K562 (cell line): ENCODE measurements at regions not wholly inside any gene's neighbourhood (a gene's known extent, or its start where the extent isn't known, plus 50 kb on each side); places are given as distances from the start of the nearest gene placed in this dataset.

Experiments used
- ATAC-seq: fragments of 200-7000 bp; cut with Tn5 transposase; 3 replicates; pipeline ENCODE4 v1.9.1; 2020; ENCODE audit warnings: moderate library complexity
- BruUV-seq: library from RNA; stranded (reverse); fragments of 400-500 nt; replicated peaks from 2 replicates; lab custom pipeline; 2021; lab: Mats Ljungman, UMichigan
- CTCF ChIA-PET: fragments of 300-600 bp; formaldehyde crosslinking; extraction: SDS; loops from one replicate; lab custom pipeline; 2021; ENCODE audit warnings: low intra/inter-chr PET ratio; lab: Yijun Ruan, JAX
- POLR2A ChIA-PET: fragments of 300-600, 350-650 bp; sonication (Branson Sonifier 250); formaldehyde crosslinking; extraction: SDS; loops from one replicate; lab custom pipeline; 2021; ENCODE audit warnings: antibody characterized with exemption, inconsistent platforms; lab: Yijun Ruan, JAX
- DNase-seq, 4 experiments: peaks; one replicate each; pipeline versions ENCODE4 v3.0.0 to v3.0.0-alpha.2; 2011 to 2018; ENCODE audit warnings: low spot score in 3 of 4, mixed read lengths in 3 of 4; ENCODE audit errors: extremely low read depth in 1 of 4
- FAIRE-seq: peaks from 2 replicates; lab custom pipeline; 2011; peaks lifted over from hg19 to GRCh38; lab: Jason Lieb, UNC
- H2AFZ ChIP-seq: 2 replicates; pipeline ENCODE4 v1.6.0; 2011; ENCODE audit warnings: low read depth, low read length, control low read depth, inconsistent platforms
- H3K27ac ChIP-seq: fragments of 200-600 bp; 3 replicates; pipeline ENCODE4 v1.8.0; 2011; ENCODE audit warnings: low read depth, mild to moderate bottlenecking, control low read depth, inconsistent platforms, low read length, moderate library complexity, mixed read lengths; ENCODE audit errors: extremely low read depth
- H3K27me3 ChIP-seq, 2 experiments: fragments of 300-600 bp in 1 of 2; 2 replicates in 1 of 2; 3 replicates in 1 of 2; pipeline versions ENCODE4 v1.6.0 to v1.8.0; 2011; ENCODE audit warnings: inconsistent platforms in 2 of 2, low read length in 2 of 2, mild to moderate bottlenecking in 1 of 2, mixed read lengths in 1 of 2, moderate library complexity in 1 of 2; ENCODE audit not compliant: control insufficient read depth in 2 of 2, insufficient read depth in 2 of 2
- H3K36me3 ChIP-seq: fragments of 300-600 bp; 3 replicates; pipeline ENCODE4 v1.8.0; 2011; ENCODE audit warnings: mild to moderate bottlenecking, low read length, inconsistent platforms; ENCODE audit not compliant: control insufficient read depth, insufficient read depth
- H3K4me1 ChIP-seq, 2 experiments: fragments of 200-600 bp in 1 of 2; replicated peaks in 1 of 2; 2 replicates in 1 of 2; 3 replicates in 1 of 2; pipeline versions ENCODE4 v1.5.1 to v1.8.0; 2011; ENCODE audit warnings: inconsistent platforms in 2 of 2, low read length in 2 of 2, mild to moderate bottlenecking in 1 of 2, mixed read lengths in 1 of 2, moderate library complexity in 1 of 2; ENCODE audit not compliant: control insufficient read depth in 2 of 2, insufficient read depth in 2 of 2
- H3K4me2 ChIP-seq: 2 replicates; pipeline ENCODE4 v1.6.1; 2011; ENCODE audit warnings: low read length, control low read depth, inconsistent platforms, mixed read lengths; ENCODE audit not compliant: insufficient read depth
- H3K4me3 ChIP-seq: fragments of 200-600 bp; sonication (generic), shearing (Covaris generic); 2 replicates; pipeline ENCODE4 v1.5.1; 2016; ENCODE audit warnings: control low read depth, inconsistent platforms
- H3K79me2 ChIP-seq: fragments of 200-600 bp; 3 replicates; pipeline ENCODE4 v1.8.0; 2011; ENCODE audit warnings: low read length, inconsistent platforms; ENCODE audit not compliant: control insufficient read depth, insufficient read depth
- H3K9ac ChIP-seq, 2 experiments: 2 replicates each; pipeline versions ENCODE4 v1.6.0 to v1.6.1; 2011; ENCODE audit warnings: low read depth in 2 of 2, low read length in 2 of 2, control low read depth in 1 of 2, inconsistent platforms in 1 of 2, mild to moderate bottlenecking in 1 of 2, mixed read lengths in 1 of 2; ENCODE audit not compliant: insufficient read depth in 1 of 2
- H3K9me1 ChIP-seq: one replicate; pipeline ENCODE4 v1.6.0; 2011; ENCODE audit warnings: inconsistent platforms, mild to moderate bottlenecking, low read length, moderate library complexity; ENCODE audit not compliant: control insufficient read depth, insufficient read depth
- H3K9me3 ChIP-seq: replicated peaks from 2 replicates; pipeline ENCODE4 v1.5.1; 2011; ENCODE audit warnings: low read depth, low read length, inconsistent platforms; ENCODE audit not compliant: control insufficient read depth, insufficient read depth
- H4K20me1 ChIP-seq: replicated peaks from 2 replicates; pipeline ENCODE4 v1.6.1; 2011; ENCODE audit warnings: low read length, inconsistent platforms, mixed read lengths; ENCODE audit not compliant: control insufficient read depth, insufficient read depth
- CBX2 ChIP-seq: fragments of 200-600 bp; sonication (generic); IDR thresholded peaks from one replicate; pipeline ENCODE4 v1.6.1; 2012; ENCODE audit warnings: mild to moderate bottlenecking, low read length, inconsistent platforms; ENCODE audit not compliant: insufficient read depth, poor library complexity, severe bottlenecking
- ESRRA ChIP-seq: fragments of 450-650 bp; IDR thresholded peaks from 2 replicates; pipeline ENCODE4 v1.6.1; 2014; ENCODE audit warnings: low read depth, mild to moderate bottlenecking, moderate library complexity, borderline replicate concordance
- MAFK ChIP-seq: IDR thresholded peaks from 2 replicates; pipeline ENCODE4 v1.6.1; 2011; ENCODE audit warnings: low read length, improper control_type of control experiment
- RERE ChIP-seq: sonication (generic); formaldehyde crosslinking; IDR thresholded peaks from 2 replicates; pipeline ENCODE4 v1.8.0; 2023; ENCODE audit warnings: missing genetic modification reagents, mild to moderate bottlenecking, borderline replicate concordance
- USF1 ChIP-seq: sonication (generic); formaldehyde crosslinking; IDR thresholded peaks from 2 replicates; pipeline ENCODE4 v1.9.0; 2022; ENCODE audit warnings: mild to moderate bottlenecking, missing genetic modification reagents
- ZNF217 ChIP-seq: sonication (generic); formaldehyde crosslinking; IDR thresholded peaks from 2 replicates; pipeline ENCODE4 v1.8.0; 2022; ENCODE audit warnings: mild to moderate bottlenecking, missing genetic modification reagents
- WGBS: fragments of 100-300 bp; shearing (Covaris generic); methylation state at CpG from one replicate; pipeline ENCODE4 v1.1.6; 2016; ENCODE audit warnings: low coverage, mixed read lengths; ENCODE audit not compliant: insufficient coverage; ENCODE audit errors: missing lambda C conversion rate; 5-methylcytosine and 5-hydroxymethylcytosine counted together
- in situ Hi-C: fragments of 300-500 bp; cut with MboI; formaldehyde crosslinking; loops from 4 replicates; pipeline ENCODE4 v1.15.0; 2018; ENCODE audit warnings: inconsistent platforms, mixed read lengths
- intact Hi-C: fragments of 100-400 bp; cut with micrococcal nuclease; formaldehyde crosslinking; loops from 2 replicates; pipeline ENCODE4 v1.14.2; 2022

- no peak for TF ChIP-seq CBX2
- TF ChIP-seq, all 486 proteins: peak for 0
Observed at GRCh38 chr4:3686753-3687152, 79.4 kb upstream of the ADRA2C start (continued).

- H3K4me3 ChIP-seq, result no peak overlapping the region
- CTCF ChIA-PET, result no interaction called here
- H3K79me2 ChIP-seq, result no peaks in the 10 kb centered on the region
- no peak overlapping the region for H3K27ac ChIP-seq
- no TSS peak for BruUV-seq
- H3K9me3 ChIP-seq, result no peaks in the 10 kb centered on the region
- DNase-seq, result no peak
- no peak for FAIRE-seq
- no peak for TF ChIP-seq RERE
- no peak for TF ChIP-seq MAFK
- TF ChIP-seq ESRRA, result no peak
- peak; percentile 24; the same call in 1 of the 2 replicates for TF ChIP-seq USF1 (CRISPR knock-in tag)
- no peak for TF ChIP-seq ZNF217 (CRISPR knock-in tag)
- no peak overlapping the region for H2AFZ ChIP-seq
- H3K9ac ChIP-seq, result no peak overlapping the region
- H3K4me2 ChIP-seq, result no peak overlapping the region
- H3K36me3 ChIP-seq, result no peaks in the 10 kb centered on the region
- in situ Hi-C loops (no loop called here), intact Hi-C loops (no loop called here)
- H4K20me1 ChIP-seq, result 0 out of 2 replicates have a peak, but pooled peaks cover 4% of the 10 kb centered on the region
- POLR2A ChIA-PET, result interaction anchor here (0.6 kb wide), 1 partner anchor 155 kb away, joined by 3 read pairs; no protein-coding TSS in a partner anchor
- 2% methylated on average over 15 of the region's 15 CpGs for WGBS
- peaks cover 5% of the 10 kb centered on the region for H3K9me1 ChIP-seq
- ATAC-seq, result no peak
- peaks cover 39 to 83% of the 10 kb centered on the region in 2 experiments; a peak in 4 of 5 replicates for H3K27me3 ChIP-seq
- H3K4me1 ChIP-seq, result peaks cover 0 to 4% of the 10 kb centered on the region in 2 experiments; a peak in 1 of 5 replicates
Observed at GRCh38 chr4:3685081-3685645, 81.0 kb upstream of the ADRA2C start.
